ENCODE measurements at regions not wholly inside any gene's neighbourhood (a gene's known extent, or its start where the extent isn't known, plus 50 kb on each side); places are given as distances from the start of the nearest gene placed in this dataset.

GRCh38 chr5:57824623-57825022 is 342.0 kb upstream of the ACTBL2 start:
- in situ Hi-C loops (cut with MboI; ENCODE audit: low sequenced_read_pairs), result loop anchor here (25.0 kb wide), 1 partner anchor 638 kb away; the partner anchor contains the start of gene PLK2

GRCh38 chr5:57824047-57824446 is 341.4 kb upstream of the ACTBL2 start:
- in situ Hi-C loops (cut with MboI; ENCODE audit: low sequenced_read_pairs), result loop anchor here (25.0 kb wide), 1 partner anchor 638 kb away; the partner anchor contains the start of gene PLK2

GRCh38 chr5:57822651-57823050 is 340.0 kb upstream of the ACTBL2 start:
- in situ Hi-C loops (cut with MboI; ENCODE audit: low sequenced_read_pairs), result loop anchor here (25.0 kb wide), 1 partner anchor 640 kb away; the partner anchor contains the start of gene PLK2

GRCh38 chr5:57818397-57818796 is 335.8 kb upstream of the ACTBL2 start:
- in situ Hi-C loops (cut with MboI; ENCODE audit: low sequenced_read_pairs), result loop anchor here (25.0 kb wide), 1 partner anchor 644 kb away; the partner anchor contains the start of gene PLK2

- in situ Hi-C loops (cut with MboI; ENCODE audit: low sequenced_read_pairs), result loop anchor here (25.0 kb wide), 1 partner anchor 644 kb away; the partner anchor contains the start of gene PLK2
These were observed 335.3 kb upstream of the ACTBL2 start for GRCh38 chr5:57817924-57818323.

- in situ Hi-C loops (cut with MboI; ENCODE audit: low sequenced_read_pairs), result loop anchor here (25.0 kb wide), 1 partner anchor 645 kb away; the partner anchor contains the start of gene PLK2
These were observed 334.4 kb upstream of the ACTBL2 start for GRCh38 chr5:57817001-57817453.

- in situ Hi-C loops (cut with MboI; ENCODE audit: low sequenced_read_pairs), result loop anchor here (25.0 kb wide), 1 partner anchor 646 kb away; the partner anchor contains the start of gene PLK2
These were observed 333.5 kb upstream of the ACTBL2 start for GRCh38 chr5:57816108-57816507.

DNA sequence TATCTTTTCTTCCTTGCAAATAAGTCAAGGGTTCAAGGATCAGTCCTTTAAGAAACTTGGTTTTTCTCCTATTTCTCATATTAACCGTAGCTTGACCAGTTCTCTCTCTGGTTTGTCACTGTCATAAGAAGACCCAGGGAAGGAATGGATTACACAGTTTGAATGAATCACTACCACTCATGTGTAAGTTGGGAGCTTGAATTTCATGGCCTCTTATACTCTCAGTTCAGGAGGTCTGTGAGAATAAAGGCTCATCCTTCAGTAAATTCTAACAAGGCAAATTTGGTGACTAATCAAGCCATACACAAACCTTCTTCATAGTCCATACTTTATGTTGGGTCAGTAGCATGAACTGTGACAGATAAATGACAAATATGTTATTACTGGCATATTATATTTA is 323.1 kb upstream of the ACTBL2 start:
- in situ Hi-C loops (cut with MboI; ENCODE audit: low sequenced_read_pairs), result loop anchor here (25.0 kb wide), 1 partner anchor 657 kb away; the partner anchor contains the start of gene PLK2

DNA sequence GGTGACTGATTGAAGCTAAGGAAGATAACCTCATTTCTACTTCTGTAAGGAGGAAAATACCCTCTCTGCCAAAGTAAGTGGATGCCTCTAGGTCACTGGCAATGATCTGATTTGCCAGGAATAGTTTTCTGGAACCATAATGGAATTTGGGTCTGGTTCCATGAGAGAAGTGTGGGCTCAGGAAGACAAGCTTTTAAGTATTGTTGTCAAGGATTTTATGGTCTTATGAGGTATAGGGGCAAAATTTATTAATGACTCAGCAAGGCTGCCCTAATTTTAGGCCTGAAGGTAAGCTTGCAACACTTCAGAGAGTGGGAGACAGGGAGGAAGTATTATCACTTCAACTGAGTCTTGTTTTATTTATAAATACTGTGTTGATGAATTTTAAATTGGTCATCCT is 322.6 kb upstream of the ACTBL2 start:
- in situ Hi-C loops (cut with MboI; ENCODE audit: low sequenced_read_pairs), result loop anchor here (25.0 kb wide), 1 partner anchor 657 kb away; the partner anchor contains the start of gene PLK2

DNA sequence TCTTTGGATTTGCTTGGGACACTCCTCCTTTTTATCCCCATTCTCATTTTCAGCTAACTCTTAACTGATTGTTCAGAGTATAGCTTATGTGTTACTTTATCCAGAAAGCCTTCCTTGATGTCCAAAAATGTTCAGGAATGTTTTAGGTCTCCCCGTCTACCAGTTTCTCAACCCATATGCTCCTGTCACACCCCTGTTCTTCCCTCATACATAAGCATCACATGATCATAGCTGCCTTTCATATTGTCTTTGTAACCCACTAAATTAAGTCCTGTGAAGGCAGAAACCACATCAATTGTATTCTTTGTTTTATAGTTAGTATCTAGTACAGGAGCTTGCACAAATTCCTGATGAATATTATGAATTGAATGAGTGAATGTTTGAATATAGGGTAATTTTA is 321.9 kb upstream of the ACTBL2 start:
- in situ Hi-C loops (cut with MboI; ENCODE audit: low sequenced_read_pairs), result loop anchor here (25.0 kb wide), 1 partner anchor 658 kb away; the partner anchor contains the start of gene PLK2

DNA sequence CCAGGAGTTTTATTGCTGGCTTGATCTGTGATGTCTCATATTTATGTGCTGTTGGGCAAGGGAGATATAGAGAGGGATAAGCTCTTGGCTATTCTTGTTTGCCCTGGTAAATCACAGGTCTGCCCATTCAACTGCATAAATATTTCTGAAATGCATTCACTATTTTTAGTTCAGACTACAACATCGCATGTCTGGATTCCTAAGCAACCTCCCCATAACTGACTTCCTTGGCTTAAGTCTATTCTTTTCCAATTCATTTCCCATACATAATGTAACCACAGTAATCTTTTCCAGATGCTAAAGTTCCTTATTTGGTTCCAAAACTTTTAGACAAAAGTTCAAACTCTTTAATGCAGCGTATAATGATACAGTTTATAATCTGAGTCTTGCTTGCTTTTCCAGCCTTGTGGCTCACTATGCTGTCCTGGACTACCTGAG is 321.4 kb upstream of the ACTBL2 start:
- in situ Hi-C loops (cut with MboI; ENCODE audit: low sequenced_read_pairs), result loop anchor here (25.0 kb wide), 1 partner anchor 658 kb away; the partner anchor contains the start of gene PLK2

DNA sequence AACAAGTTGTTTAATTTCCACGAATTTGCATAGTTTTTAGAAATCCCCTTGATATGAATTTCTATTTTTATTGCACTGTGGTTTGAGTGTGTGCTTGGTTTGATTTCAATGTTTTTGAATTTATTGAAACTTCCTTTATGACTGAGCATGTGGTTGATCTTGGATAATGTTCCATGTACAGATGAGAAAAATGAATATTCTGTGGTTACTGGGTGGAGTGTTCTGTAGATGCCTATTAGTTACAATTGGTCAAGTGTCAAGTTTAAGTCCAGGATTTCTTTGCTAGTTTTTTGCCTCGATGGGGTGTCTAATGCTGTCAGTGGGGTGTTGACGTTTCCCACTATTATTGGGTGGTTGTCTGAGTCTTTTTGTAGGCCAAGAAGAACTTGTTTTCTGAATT is 319.5 kb upstream of the ACTBL2 start:
- in situ Hi-C loops (cut with MboI; ENCODE audit: low sequenced_read_pairs), result loop anchor here (25.0 kb wide), 1 partner anchor 660 kb away; the partner anchor contains the start of gene PLK2

- in situ Hi-C loops (cut with MboI; ENCODE audit: low sequenced_read_pairs), result no loop called here
These were observed 312.6 kb upstream of the ACTBL2 start for GRCh38 chr5:57795203-57795602.

DNA sequence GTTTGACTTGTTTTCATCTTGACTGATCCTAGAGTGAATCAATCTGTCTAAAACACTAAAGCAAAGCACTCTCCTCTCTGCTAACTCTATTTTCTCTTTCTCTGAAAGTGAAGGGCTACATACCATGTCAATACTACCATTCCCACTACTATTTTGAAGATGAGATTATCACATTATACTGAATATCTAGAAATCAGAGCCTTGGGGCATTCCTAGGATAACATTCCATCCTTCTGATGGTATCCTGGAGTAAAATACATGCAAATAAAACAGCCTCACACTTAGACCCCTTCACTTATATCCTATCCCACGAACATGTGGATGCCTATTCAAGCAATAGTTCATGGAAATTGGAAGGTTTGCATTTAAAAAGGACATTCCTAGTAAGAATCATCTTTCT is 309.3 kb upstream of the ACTBL2 start:
- in situ Hi-C loops (cut with MboI; ENCODE audit: low sequenced_read_pairs), result no loop called here

DNA sequence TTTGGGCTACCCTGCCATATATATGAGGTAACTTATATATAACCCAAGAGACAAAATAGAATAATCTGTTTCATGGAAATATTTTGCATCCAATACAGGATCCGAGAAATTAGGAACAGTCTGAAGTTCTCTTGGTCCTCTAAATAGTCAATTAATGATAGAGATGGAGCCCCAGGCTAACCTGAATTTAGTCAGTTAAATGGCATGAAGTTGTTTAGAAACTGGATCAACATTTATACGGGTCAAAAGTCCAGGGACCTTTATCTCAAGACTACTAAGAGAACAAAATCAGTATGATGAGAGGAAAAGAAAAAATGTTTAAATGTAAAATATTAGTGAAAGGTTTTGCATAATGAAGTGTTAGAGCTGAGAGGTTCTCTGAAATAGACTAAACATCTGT is 303.3 kb upstream of the ACTBL2 start:
- in situ Hi-C loops (cut with MboI; ENCODE audit: low sequenced_read_pairs), result no loop called here

- in situ Hi-C loops (cut with MboI; ENCODE audit: low sequenced_read_pairs), result no loop called here
These were observed 301.5 kb upstream of the ACTBL2 start for GRCh38 chr5:57784121-57784520.

GRCh38 chr5:57783693-57784092 is 301.1 kb upstream of the ACTBL2 start:
- in situ Hi-C loops (cut with MboI; ENCODE audit: low sequenced_read_pairs), result no loop called here

- in situ Hi-C loops (cut with MboI; ENCODE audit: low sequenced_read_pairs), result no loop called here
These were observed 298.3 kb upstream of the ACTBL2 start for GRCh38 chr5:57780961-57781325.

DNA sequence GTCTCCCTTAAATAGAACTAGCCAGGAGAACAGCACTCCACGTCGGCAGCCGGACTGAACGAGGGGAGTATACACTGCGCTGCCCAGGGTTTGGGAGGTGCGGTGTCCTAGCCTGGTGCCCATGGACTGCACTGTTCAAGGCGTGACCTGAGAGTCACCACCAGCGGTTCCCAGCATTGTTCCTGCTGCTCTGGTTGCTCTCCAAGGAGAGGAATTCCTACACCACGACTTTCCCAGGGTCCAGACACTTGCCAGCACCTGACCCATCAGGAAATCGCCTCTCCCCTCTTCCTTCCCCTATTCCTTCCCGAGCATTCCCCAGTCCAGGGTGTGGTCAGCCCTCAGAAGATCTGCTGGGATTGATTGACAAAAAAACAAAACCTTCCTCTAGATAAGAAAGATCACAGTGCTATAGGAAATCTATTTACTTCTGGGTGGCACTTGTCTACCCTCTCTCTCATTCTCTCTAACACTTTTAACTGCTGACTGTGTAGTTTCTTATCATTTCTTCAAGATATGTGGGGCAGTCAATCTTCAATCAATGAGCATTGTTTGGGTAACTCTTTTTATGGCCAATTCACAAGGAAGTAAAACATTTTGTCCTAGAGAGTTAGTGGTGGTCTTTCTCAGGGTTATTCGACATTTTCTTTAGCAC is 297.8 kb upstream of the ACTBL2 start:
- in situ Hi-C loops (cut with MboI; ENCODE audit: low sequenced_read_pairs), result no loop called here

GRCh38 chr5:57779383-57780223 is 297.0 kb upstream of the ACTBL2 start:
- in situ Hi-C loops (cut with MboI; ENCODE audit: low sequenced_read_pairs), result no loop called here

DNA sequence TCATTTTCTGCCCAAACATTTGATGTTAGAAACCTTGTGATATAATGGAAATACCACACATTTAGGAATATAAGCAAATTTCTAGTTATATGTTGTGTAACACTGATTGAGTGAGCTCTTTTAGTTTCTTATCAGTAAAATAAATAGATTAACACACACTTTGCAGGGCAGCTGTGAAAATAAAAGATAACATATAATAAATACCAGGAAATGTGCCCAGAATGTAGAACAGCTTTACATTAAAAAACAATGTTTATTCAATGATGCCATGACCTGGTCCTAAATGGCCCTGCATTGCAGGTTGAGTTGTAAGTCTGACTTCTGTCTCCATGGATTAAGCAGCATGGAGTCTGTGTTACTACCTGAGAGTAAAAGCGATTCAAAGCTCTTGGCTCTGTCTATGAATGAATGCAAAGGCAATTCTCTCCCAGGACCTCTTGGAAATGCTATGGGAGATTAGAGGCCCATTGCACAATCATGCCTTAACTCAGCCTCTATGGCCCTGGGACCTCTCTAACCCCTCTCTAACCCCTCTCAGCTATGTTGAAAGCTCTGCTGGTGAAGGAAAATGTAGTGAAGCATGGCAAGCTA is 296.0 kb upstream of the ACTBL2 start:
- in situ Hi-C loops (cut with MboI; ENCODE audit: low sequenced_read_pairs), result no loop called here

Measured in hTERT RPE-1 (cell line).